ENCODE measurements at regions not wholly inside any gene's neighbourhood (a gene's known extent, or its start where the extent isn't known, plus 50 kb on each side); places are given as distances from the start of the nearest gene placed in this dataset.

- H3K4me2 ChIP-seq (ENCODE audit: low read length, poor library complexity, severe bottlenecking), result no peak overlapping the region
- no peak overlapping the region for H4K91ac ChIP-seq (ENCODE audit: low read length)
- no peak overlapping the region for H3K18ac ChIP-seq (ENCODE audit: low read depth in 1 of 2, low read length in 2 of 2)
- no peak overlapping the region for H3K27ac ChIP-seq (ENCODE audit: low read length, poor library complexity, severe bottlenecking)
- H3K4me3 ChIP-seq (ENCODE audit: insufficient read depth in 1 of 2, low read depth in 1 of 2, low read length in 2 of 2), result no peak overlapping the region
- no peak for DNase-seq
- H3K23ac ChIP-seq (ENCODE audit: low read length in 2 of 2), result no peak overlapping the region
- no peak overlapping the region for H2AK5ac ChIP-seq (ENCODE audit: low read length, severe bottlenecking)
- H3K14ac ChIP-seq (ENCODE audit: low read length in 2 of 2), result no peak overlapping the region
- no peaks in the 10 kb centered on the region for H3K4me1 ChIP-seq (ENCODE audit: control insufficient read depth, insufficient read depth, low read depth, low read length)
- no peak overlapping the region for H3K4ac ChIP-seq (ENCODE audit: low read depth in 1 of 2, low read length in 2 of 2)
- WGBS, result 60% methylated on average over 1 of the region's 2 CpGs
- no peak overlapping the region for H2BK15ac ChIP-seq (ENCODE audit: low read depth, poor library complexity, severe bottlenecking)
- no peaks in the 10 kb centered on the region for H3K27me3 ChIP-seq (ENCODE audit: control insufficient read depth in 1 of 2, insufficient read depth in 1 of 2, low read length in 2 of 2)
- H3K36me3 ChIP-seq (ENCODE audit: control insufficient read depth in 1 of 2, insufficient read depth in 2 of 2, low read depth in 1 of 2, low read length in 2 of 2), result no peaks in the 10 kb centered on the region
- H2BK5ac ChIP-seq (ENCODE audit: low read depth, low read length, poor library complexity, severe bottlenecking), result no peak overlapping the region
- no peak overlapping the region for H2AFZ ChIP-seq (ENCODE audit: low read depth, low read length)
- H2BK12ac ChIP-seq (ENCODE audit: low read length in 2 of 2), result no peak overlapping the region
- no peak overlapping the region for H3K9ac ChIP-seq (ENCODE audit: low read length)
- H3K79me1 ChIP-seq (replicated peaks; ENCODE audit: low read length, poor library complexity, severe bottlenecking), result no peaks in the 10 kb centered on the region
- H2BK120ac ChIP-seq (ENCODE audit: low read depth, low read length), result no peak overlapping the region
- H4K8ac ChIP-seq (ENCODE audit: low read length), result no peak overlapping the region
- H3K9me3 ChIP-seq (ENCODE audit: control insufficient read depth, low read length), result no peaks in the 10 kb centered on the region
Measured at GRCh38 chr20:11124849-11125505, 451.2 kb upstream of the JAG1 start.

GRCh38 chr20:11128220-11128718 lies 454.5 kb upstream of the JAG1 start:
- Histone ChIP-seq H2BK12ac (ENCODE audit: low read length in 2 of 2) (no peak overlapping the region), H3K79me1 (replicated peaks; ENCODE audit: low read length, poor library complexity, severe bottlenecking) (no peaks in the 10 kb centered on the region), H3K4me1 (ENCODE audit: control insufficient read depth, insufficient read depth, low read depth, low read length) (peaks cover 2% of the 10 kb centered on the region), H2BK5ac (ENCODE audit: low read depth, low read length, poor library complexity, severe bottlenecking) (no peak overlapping the region), H2AFZ (ENCODE audit: low read depth, low read length) (no peak overlapping the region), H3K27me3 (ENCODE audit: control insufficient read depth in 1 of 2, insufficient read depth in 1 of 2, low read length in 2 of 2) (no peaks in the 10 kb centered on the region), H3K9me3 (ENCODE audit: control insufficient read depth, low read length) (no peaks in the 10 kb centered on the region), H2AK5ac (ENCODE audit: low read length, severe bottlenecking) (no peak overlapping the region), H4K91ac (ENCODE audit: low read length) (no peak overlapping the region), H3K14ac (ENCODE audit: low read length in 2 of 2) (no peak overlapping the region), H3K23ac (ENCODE audit: low read length in 2 of 2) (no peak overlapping the region), H3K4me3 (ENCODE audit: insufficient read depth in 1 of 2, low read depth in 1 of 2, low read length in 2 of 2) (no peak overlapping the region), H2BK15ac (ENCODE audit: low read depth, poor library complexity, severe bottlenecking) (no peak overlapping the region), H3K18ac (ENCODE audit: low read depth in 1 of 2, low read length in 2 of 2) (no peak overlapping the region), H3K4ac (ENCODE audit: low read depth in 1 of 2, low read length in 2 of 2) (no peak overlapping the region), H2BK120ac (ENCODE audit: low read depth, low read length) (no peak overlapping the region), H4K8ac (ENCODE audit: low read length) (no peak overlapping the region), H3K4me2 (ENCODE audit: low read length, poor library complexity, severe bottlenecking) (no peak overlapping the region), H3K9ac (ENCODE audit: low read length) (no peak overlapping the region), H3K36me3 (ENCODE audit: control insufficient read depth in 1 of 2, insufficient read depth in 2 of 2, low read depth in 1 of 2, low read length in 2 of 2) (no peaks in the 10 kb centered on the region), H3K27ac (ENCODE audit: low read length, poor library complexity, severe bottlenecking) (no peak overlapping the region)
- DNase-seq, result no peak
- 90% methylated on average over 3 of the region's 3 CpGs for WGBS

GRCh38 chr20:11128721-11129120 lies 454.9 kb upstream of the JAG1 start:
- Histone ChIP-seq H2BK15ac (ENCODE audit: low read depth, poor library complexity, severe bottlenecking) (no peak overlapping the region), H4K91ac (ENCODE audit: low read length) (no peak overlapping the region), H3K4ac (ENCODE audit: low read depth in 1 of 2, low read length in 2 of 2) (no peak overlapping the region), H3K14ac (ENCODE audit: low read length in 2 of 2) (no peak overlapping the region), H3K4me2 (ENCODE audit: low read length, poor library complexity, severe bottlenecking) (no peak overlapping the region), H2AFZ (ENCODE audit: low read depth, low read length) (no peak overlapping the region), H3K23ac (ENCODE audit: low read length in 2 of 2) (no peak overlapping the region), H3K27ac (ENCODE audit: low read length, poor library complexity, severe bottlenecking) (no peak overlapping the region), H3K4me3 (ENCODE audit: insufficient read depth in 1 of 2, low read depth in 1 of 2, low read length in 2 of 2) (no peak overlapping the region), H3K27me3 (ENCODE audit: control insufficient read depth in 1 of 2, insufficient read depth in 1 of 2, low read length in 2 of 2) (peaks cover 0 to under 1% of the 10 kb centered on the region in 2 experiments), H3K9me3 (ENCODE audit: control insufficient read depth, low read length) (no peaks in the 10 kb centered on the region), H3K4me1 (ENCODE audit: control insufficient read depth, insufficient read depth, low read depth, low read length) (peaks cover 2% of the 10 kb centered on the region), H3K18ac (ENCODE audit: low read depth in 1 of 2, low read length in 2 of 2) (no peak overlapping the region), H4K8ac (ENCODE audit: low read length) (no peak overlapping the region), H2BK120ac (ENCODE audit: low read depth, low read length) (no peak overlapping the region), H3K36me3 (ENCODE audit: control insufficient read depth in 1 of 2, insufficient read depth in 2 of 2, low read depth in 1 of 2, low read length in 2 of 2) (no peaks in the 10 kb centered on the region), H3K9ac (ENCODE audit: low read length) (no peak overlapping the region), H2AK5ac (ENCODE audit: low read length, severe bottlenecking) (no peak overlapping the region), H2BK5ac (ENCODE audit: low read depth, low read length, poor library complexity, severe bottlenecking) (no peak overlapping the region), H3K79me1 (replicated peaks; ENCODE audit: low read length, poor library complexity, severe bottlenecking) (no peaks in the 10 kb centered on the region), H2BK12ac (ENCODE audit: low read length in 2 of 2) (no peak overlapping the region)
- DNase-seq, result no peak
- no CpG with 5 or more reads among the region's 1 CpG for WGBS

GRCh38 chr20:11130554-11131166 lies 456.9 kb upstream of the JAG1 start:
- Histone ChIP-seq H3K9me3 (ENCODE audit: control insufficient read depth, low read length) (no peaks in the 10 kb centered on the region), H2BK5ac (ENCODE audit: low read depth, low read length, poor library complexity, severe bottlenecking) (no peak overlapping the region), H3K4me3 (ENCODE audit: insufficient read depth in 1 of 2, low read depth in 1 of 2, low read length in 2 of 2) (no peak overlapping the region), H3K79me1 (replicated peaks; ENCODE audit: low read length, poor library complexity, severe bottlenecking) (no peaks in the 10 kb centered on the region), H3K23ac (ENCODE audit: low read length in 2 of 2) (no peak overlapping the region), H4K8ac (ENCODE audit: low read length) (no peak overlapping the region), H3K18ac (ENCODE audit: low read depth in 1 of 2, low read length in 2 of 2) (no peak overlapping the region), H4K91ac (ENCODE audit: low read length) (no peak overlapping the region), H2AK5ac (ENCODE audit: low read length, severe bottlenecking) (no peak overlapping the region), H3K27ac (ENCODE audit: low read length, poor library complexity, severe bottlenecking) (no peak overlapping the region), H3K36me3 (ENCODE audit: control insufficient read depth in 1 of 2, insufficient read depth in 2 of 2, low read depth in 1 of 2, low read length in 2 of 2) (no peaks in the 10 kb centered on the region), H3K4me1 (ENCODE audit: control insufficient read depth, insufficient read depth, low read depth, low read length) (peaks cover 2% of the 10 kb centered on the region), H3K4ac (ENCODE audit: low read depth in 1 of 2, low read length in 2 of 2) (no peak overlapping the region), H2AFZ (ENCODE audit: low read depth, low read length) (no peak overlapping the region), H3K27me3 (ENCODE audit: control insufficient read depth in 1 of 2, insufficient read depth in 1 of 2, low read length in 2 of 2) (peaks cover 0 to 7% of the 10 kb centered on the region in 2 experiments), H3K9ac (ENCODE audit: low read length) (no peak overlapping the region), H3K14ac (ENCODE audit: low read length in 2 of 2) (no peak overlapping the region), H2BK12ac (ENCODE audit: low read length in 2 of 2) (no peak overlapping the region), H2BK120ac (ENCODE audit: low read depth, low read length) (no peak overlapping the region), H2BK15ac (ENCODE audit: low read depth, poor library complexity, severe bottlenecking) (no peak overlapping the region), H3K4me2 (ENCODE audit: low read length, poor library complexity, severe bottlenecking) (no peak overlapping the region)
- DNase-seq, result no peak
- WGBS, result 100% methylated on average over 1 of the region's 1 CpG

Measured in mesenchymal stem cell (in vitro differentiated cells and primary cell).